Hepatocyte (in vitro differentiated cells): ENCODE measurements at regions not wholly inside any gene's neighbourhood (a gene's known extent, or its start where the extent isn't known, plus 50 kb on each side); places are given as distances from the start of the nearest gene placed in this dataset.
"Not testable (repeated sequence)": the region's sequence is repeated elsewhere in the genome, so short reads cannot be mapped to it uniquely, and the experiment has no call there.

Experiments
- DNase-seq: peaks from one replicate; pipeline ENCODE4 v3.0.0-alpha.2; 2016; ENCODE audit warnings: low spot score
- H2AFZ ChIP-seq: fragments of 200-600 bp; sonication (generic); 2 replicates; pipeline ENCODE4 v1.6.0; 2016; ENCODE audit warnings: antibody characterized with exemption, mild to moderate bottlenecking
- H3K27ac ChIP-seq: fragments of 200-600 bp; sonication (generic); 2 replicates; pipeline ENCODE4 v1.5.1; 2016; ENCODE audit warnings: mild to moderate bottlenecking
- H3K27me3 ChIP-seq: fragments of 200-600 bp; sonication (generic); 2 replicates; pipeline ENCODE4 v1.6.1; 2016
- H3K36me3 ChIP-seq: fragments of 200-600 bp; sonication (generic); replicated peaks from 2 replicates; pipeline ENCODE4 v1.5.1; 2016; ENCODE audit warnings: low read depth; ENCODE audit not compliant: insufficient read depth
- H3K4me1 ChIP-seq: fragments of 200-600 bp; sonication (generic); 2 replicates; pipeline ENCODE4 v1.5.1; 2016; ENCODE audit warnings: mild to moderate bottlenecking, moderate library complexity; ENCODE audit not compliant: insufficient read depth
- H3K4me2 ChIP-seq: fragments of 200-600 bp; sonication (generic); 2 replicates; pipeline ENCODE4 v1.6.0; 2016
- H3K4me3 ChIP-seq: fragments of 200-600 bp; sonication (generic); 2 replicates; pipeline ENCODE4 v1.5.1; 2016; ENCODE audit warnings: mild to moderate bottlenecking
- H3K79me2 ChIP-seq: fragments of 200-600 bp; sonication (generic); 2 replicates; pipeline ENCODE4 v1.6.0; 2017; ENCODE audit warnings: mild to moderate bottlenecking
- H3K9me2 ChIP-seq: fragments of 200-600 bp; sonication (generic); replicated peaks from 2 replicates; pipeline ENCODE4 v1.6.0; 2017; ENCODE audit warnings: mild to moderate bottlenecking; ENCODE audit not compliant: insufficient read depth
- H3K9me3 ChIP-seq: fragments of 200-600 bp; sonication (generic); 2 replicates; pipeline ENCODE4 v1.5.1; 2016; ENCODE audit warnings: low read depth, mild to moderate bottlenecking
- H4K20me1 ChIP-seq: fragments of 200-600 bp; sonication (generic); 2 replicates; pipeline ENCODE4 v1.6.0; 2016; ENCODE audit warnings: mild to moderate bottlenecking; ENCODE audit not compliant: insufficient read depth, poor library complexity, severe bottlenecking
- CTCF ChIP-seq: fragments of 200-600 bp; sonication (generic); IDR thresholded peaks from 2 replicates; pipeline ENCODE4 v1.5.1; 2016; ENCODE audit warnings: antibody characterized with exemption, mild to moderate bottlenecking; ENCODE audit not compliant: poor library complexity
- EZH2 ChIP-seq: fragments of 200-600 bp; sonication (generic); IDR thresholded peaks from 2 replicates; pipeline ENCODE4 v1.6.1; 2016; ENCODE audit warnings: antibody characterized with exemption, mild to moderate bottlenecking, borderline replicate concordance
- EZH2phosphoT487 ChIP-seq: fragments of 200-600 bp; sonication (generic); IDR thresholded peaks from one replicate; pipeline ENCODE4 v1.6.1; 2018; ENCODE audit warnings: antibody characterized with exemption, mild to moderate bottlenecking, low read depth, moderate library complexity; ENCODE audit not compliant: unreplicated experiment, severe bottlenecking
- WGBS: methylation state at CpG from one replicate; pipeline ENCODE4 v1.1.6; 2016; ENCODE audit warnings: low lambda C conversion rate; ENCODE audit errors: missing lambda C conversion rate; 5-methylcytosine and 5-hydroxymethylcytosine counted together

- H3K9me3 ChIP-seq = no peaks in the 10 kb centered on the region
Observed at GRCh38 chr9:102403514-102403913, 591.6 kb upstream of the CYLC2 start.

GRCh38 chr9:102398205-102398604 is 596.9 kb upstream of the CYLC2 start:
- Histone ChIP-seq H3K4me1 (no peaks in the 10 kb centered on the region), H3K9me2 (no peaks in the 10 kb centered on the region), H3K36me3 (no peaks in the 10 kb centered on the region), H3K9me3 (no peaks in the 10 kb centered on the region), H3K4me3 (no peak overlapping the region), H3K27me3 (no peaks in the 10 kb centered on the region), H4K20me1 (no peaks in the 10 kb centered on the region), H3K4me2 (no peak overlapping the region), H2AFZ (no peak overlapping the region), H3K27ac (no peak overlapping the region), H3K79me2 (no peaks in the 10 kb centered on the region)
- no peak for DNase-seq
- TF ChIP-seq CTCF (no peak), EZH2phosphoT487 (no peak), EZH2 (no peak)

More at GRCh38 chr9:102403514-102403913, 591.6 kb upstream of the CYLC2 start:
- no peak overlapping the region for H3K4me2 ChIP-seq
- no peak overlapping the region for H2AFZ ChIP-seq
- H3K27ac ChIP-seq = no peak overlapping the region
- no peaks in the 10 kb centered on the region for H3K4me1 ChIP-seq
- no peak overlapping the region for H3K4me3 ChIP-seq
- H4K20me1 ChIP-seq = no peaks in the 10 kb centered on the region
- no peaks in the 10 kb centered on the region for H3K9me2 ChIP-seq
- H3K79me2 ChIP-seq = no peaks in the 10 kb centered on the region
- WGBS = 65% methylated on average over 3 of the region's 3 CpGs
- TF ChIP-seq EZH2phosphoT487 = no peak
- TF ChIP-seq EZH2 = no peak
- no peak for TF ChIP-seq CTCF
- no peaks in the 10 kb centered on the region for H3K36me3 ChIP-seq
- no peak for DNase-seq
- H3K27me3 ChIP-seq = no peaks in the 10 kb centered on the region

- 79% methylated on average over 2 of the region's 2 CpGs for WGBS
- DNase-seq, H3K9me3 ChIP-seq, H3K27ac ChIP-seq, H3K9me2 ChIP-seq, H3K36me3 ChIP-seq, H3K4me3 ChIP-seq, H4K20me1 ChIP-seq, H3K4me2 ChIP-seq, H3K4me1 ChIP-seq, H3K27me3 ChIP-seq, H2AFZ ChIP-seq, H3K79me2 ChIP-seq: not testable (repeated sequence)
Observed at GRCh38 chr9:102385620-102386019, 609.5 kb upstream of the CYLC2 start.

- Histone ChIP-seq H4K20me1 (no peaks in the 10 kb centered on the region), H3K36me3 (no peaks in the 10 kb centered on the region), H3K27me3 (no peaks in the 10 kb centered on the region), H2AFZ (no peak overlapping the region), H3K9me3 (no peaks in the 10 kb centered on the region), H3K4me2 (no peak overlapping the region), H3K4me1 (no peaks in the 10 kb centered on the region), H3K79me2 (no peaks in the 10 kb centered on the region), H3K27ac (no peak overlapping the region), H3K4me3 (no peak overlapping the region), H3K9me2 (no peaks in the 10 kb centered on the region)
- DNase-seq = no peak
- WGBS = 59% methylated on average over 6 of the region's 6 CpGs
- TF ChIP-seq EZH2phosphoT487 (no peak), CTCF (no peak), EZH2 (no peak)
Observed at GRCh38 chr9:102362470-102363132, 624.2 kb upstream of the GRIN3A start.
